ENCODE measurements at regions not wholly inside any gene's neighbourhood (a gene's known extent, or its start where the extent isn't known, plus 50 kb on each side); places are given as distances from the start of the nearest gene placed in this dataset.
"Not testable (repeated sequence)": the region's sequence is repeated elsewhere in the genome, so short reads cannot be mapped to it uniquely, and the experiment has no call there.

GRCh38 chr11:21646351-21646750, 546.5 kb upstream of the ANO5 start:
- Histone ChIP-seq H3K36me3 (no peaks in the 10 kb centered on the region), H3K9me3 (no peaks in the 10 kb centered on the region), H3K27ac (no peak overlapping the region), H3K4me3 (no peak overlapping the region), H3K27me3 (no peaks in the 10 kb centered on the region), H3K4me1 (no peaks in the 10 kb centered on the region)
- no peak for DNase-seq
- ATAC-seq = no peak
- intact Hi-C loops (cut with DNase I) = no loop called here
- no peak for TF ChIP-seq CTCF (IDR thresholded peaks at IDR 0.05)

GRCh38 chr11:21650961-21651360, 541.9 kb upstream of the ANO5 start:
- Histone ChIP-seq H3K4me1 (no peaks in the 10 kb centered on the region), H3K27me3 (no peaks in the 10 kb centered on the region), H3K36me3 (no peaks in the 10 kb centered on the region), H3K4me3 (no peak overlapping the region), H3K27ac (no peak overlapping the region), H3K9me3 (no peaks in the 10 kb centered on the region)
- ATAC-seq (no peak), DNase-seq (no peak)
- intact Hi-C loops (cut with DNase I) = no loop called here
- no peak for TF ChIP-seq CTCF (IDR thresholded peaks at IDR 0.05)

GRCh38 chr11:21653951-21654421, 538.9 kb upstream of the ANO5 start:
- intact Hi-C loops (cut with DNase I) = no loop called here
- Histone ChIP-seq H3K9me3 (no peaks in the 10 kb centered on the region), H3K27ac (no peak overlapping the region), H3K27me3 (no peaks in the 10 kb centered on the region), H3K4me3 (no peak overlapping the region), H3K4me1 (no peaks in the 10 kb centered on the region), H3K36me3 (no peaks in the 10 kb centered on the region)
- TF ChIP-seq CTCF (IDR thresholded peaks at IDR 0.05) = no peak
- no peak for ATAC-seq
- DNase-seq = no peak

GRCh38 chr11:21656065-21656464, 536.8 kb upstream of the ANO5 start:
- no peaks in the 10 kb centered on the region for H3K9me3 ChIP-seq
- no peaks in the 10 kb centered on the region for H3K4me1 ChIP-seq
- no peaks in the 10 kb centered on the region for H3K36me3 ChIP-seq
- TF ChIP-seq CTCF (IDR thresholded peaks at IDR 0.05) = no peak
- no peak overlapping the region for H3K4me3 ChIP-seq
- H3K27me3 ChIP-seq = no peaks in the 10 kb centered on the region
- intact Hi-C loops (cut with DNase I) = no loop called here
- no peak overlapping the region for H3K27ac ChIP-seq
- DNase-seq = no peak
- ATAC-seq = no peak

- Histone ChIP-seq H3K27me3 (no peaks in the 10 kb centered on the region), H3K36me3 (no peaks in the 10 kb centered on the region), H3K4me3 (no peak overlapping the region), H3K4me1 (no peaks in the 10 kb centered on the region), H3K27ac (no peak overlapping the region), H3K9me3 (no peaks in the 10 kb centered on the region)
- no peak for DNase-seq
- intact Hi-C loops (cut with DNase I) = no loop called here
- TF ChIP-seq CTCF (IDR thresholded peaks at IDR 0.05) = no peak
- ATAC-seq = no peak
These were observed 534.2 kb upstream of the ANO5 start for GRCh38 chr11:21658654-21659193.

- H3K4me3 ChIP-seq; intact Hi-C loops (cut with DNase I); H3K9me3 ChIP-seq; H3K27ac ChIP-seq; H3K36me3 ChIP-seq; DNase-seq; H3K4me1 ChIP-seq; H3K27me3 ChIP-seq; ATAC-seq: not testable (repeated sequence)
These were observed 533.5 kb upstream of the ANO5 start for GRCh38 chr11:21659377-21659776.
